ENCODE measurements at regions not wholly inside any gene's neighbourhood (a gene's known extent, or its start where the extent isn't known, plus 50 kb on each side); places are given as distances from the start of the nearest gene placed in this dataset.

GRCh38 chr7:85914437-85914836 lies 727.6 kb upstream of the SEMA3D start:
- in situ Hi-C loops (cut with MboI; ENCODE audit: low pct_ligation_motif_present in 1 of 4, low pct_unique_long_range_greater_than_20kb in 1 of 4, low sequenced_read_pairs in 3 of 4) (no loop called here), intact Hi-C loops (cut with DNase I; ENCODE audit: low total_unique reads) (no loop called here)
- H3K36me3 ChIP-seq = no peaks in the 10 kb centered on the region
- WGBS, 2 donors (ENCODE audit: low coverage in 1 of 2) = 71 to 77% methylated on average over 2 of the region's 2 CpGs
- no peak overlapping the region for H3K4me3 ChIP-seq
- no peaks in the 10 kb centered on the region for H3K4me1 ChIP-seq
- no peak for DNase-seq
- peaks cover 0 to 4% of the 10 kb centered on the region in 2 donors for H3K9me3 ChIP-seq
- no peaks in the 10 kb centered on the region for H3K27me3 ChIP-seq
- TF ChIP-seq EP300 (IDR thresholded peaks at IDR 0.05; ENCODE audit: low read depth) = no peak
- TF ChIP-seq POLR2A (IDR thresholded peaks at IDR 0.05) = no peak
- TF ChIP-seq CTCF (IDR thresholded peaks at IDR 0.05) = no peak
- no peak for TF ChIP-seq POLR2AphosphoS5 (IDR thresholded peaks at IDR 0.05)
- no peak overlapping the region for H3K27ac ChIP-seq

DNA sequence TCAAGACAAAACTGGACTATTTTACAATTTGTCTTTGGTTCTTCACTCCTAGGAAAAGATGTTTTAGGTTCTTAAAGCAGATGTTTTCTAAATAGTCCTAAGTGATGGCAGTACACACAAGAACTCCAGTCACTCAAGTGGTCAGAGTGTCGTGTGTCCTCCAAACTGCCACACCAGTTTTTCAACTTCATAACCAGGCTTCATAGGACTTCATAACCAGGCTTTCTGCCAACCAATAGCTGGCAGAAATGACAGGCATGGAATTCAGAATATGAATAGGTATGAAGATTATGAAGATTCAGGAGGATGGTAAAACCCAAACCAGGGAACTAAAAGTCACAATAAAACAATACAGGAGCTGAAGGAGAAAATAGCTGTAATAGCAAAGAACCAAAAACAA lies 721.2 kb upstream of the SEMA3D start:
- no peak overlapping the region for H3K4me3 ChIP-seq
- no peaks in the 10 kb centered on the region for H3K4me1 ChIP-seq
- intact Hi-C loops (cut with DNase I; ENCODE audit: low total_unique reads) = no loop called here
- in situ Hi-C loops (cut with MboI; ENCODE audit: low pct_ligation_motif_present in 1 of 4, low pct_unique_long_range_greater_than_20kb in 1 of 4, low sequenced_read_pairs in 3 of 4) = no loop called here
- H3K9me3 ChIP-seq = peaks cover 0 to 4% of the 10 kb centered on the region in 2 donors
- no peak overlapping the region for H3K27ac ChIP-seq
- no peak for DNase-seq
- H3K27me3 ChIP-seq = no peaks in the 10 kb centered on the region
- H3K36me3 ChIP-seq = no peaks in the 10 kb centered on the region
- WGBS, 2 donors (ENCODE audit: low coverage in 1 of 2) = 50% methylated on average over 1 of the region's 1 CpG; no CpG with 5 or more reads in 1 of the 2 donors
- no peak for TF ChIP-seq EP300 (IDR thresholded peaks at IDR 0.05; ENCODE audit: low read depth)
- no peak for TF ChIP-seq CTCF (IDR thresholded peaks at IDR 0.05)
- TF ChIP-seq POLR2AphosphoS5 (IDR thresholded peaks at IDR 0.05) = no peak
- TF ChIP-seq POLR2A (IDR thresholded peaks at IDR 0.05) = no peak

GRCh38 chr7:85897967-85898366 lies 711.1 kb upstream of the SEMA3D start:
- H3K9me3 ChIP-seq = no peaks in the 10 kb centered on the region
- TF ChIP-seq POLR2A (IDR thresholded peaks at IDR 0.05) (no peak), CTCF (IDR thresholded peaks at IDR 0.05) (no peak), EP300 (IDR thresholded peaks at IDR 0.05; ENCODE audit: low read depth) (no peak), POLR2AphosphoS5 (IDR thresholded peaks at IDR 0.05) (no peak)
- H3K27me3 ChIP-seq = no peaks in the 10 kb centered on the region
- H3K4me1 ChIP-seq = no peaks in the 10 kb centered on the region
- no peak overlapping the region for H3K4me3 ChIP-seq
- intact Hi-C loops (cut with DNase I; ENCODE audit: low total_unique reads) (no loop called here), in situ Hi-C loops (cut with MboI; ENCODE audit: low pct_ligation_motif_present in 1 of 4, low pct_unique_long_range_greater_than_20kb in 1 of 4, low sequenced_read_pairs in 3 of 4) (loop anchor here in 3 of 4 donors (25.0 kb wide), 2 partner anchors 564 to 989 kb away; no protein-coding TSS in a partner anchor)
- DNase-seq = no peak
- 57 to 61% methylated on average over 1 of the region's 1 CpG for WGBS, 2 donors (ENCODE audit: low coverage in 1 of 2)
- no peak overlapping the region for H3K27ac ChIP-seq
- no peaks in the 10 kb centered on the region for H3K36me3 ChIP-seq

DNA sequence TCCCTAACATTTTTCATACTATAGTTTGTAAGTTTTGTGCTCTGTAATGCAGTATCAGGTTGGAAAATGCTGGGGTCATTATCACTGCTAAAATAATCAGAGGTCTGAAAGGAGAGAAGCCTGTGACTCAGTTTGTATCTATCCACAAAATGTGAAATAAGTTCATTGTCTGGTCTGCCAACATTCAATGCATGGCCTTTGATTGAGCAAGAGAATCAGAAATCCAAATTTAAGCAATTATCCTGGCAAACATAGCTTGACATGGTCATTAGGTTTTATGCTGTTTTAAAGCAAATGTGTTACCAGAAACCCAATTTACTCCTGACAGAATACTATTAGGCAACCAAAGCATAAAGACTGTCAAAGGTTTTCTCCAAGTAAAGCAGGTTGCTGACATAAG lies 709.7 kb upstream of the SEMA3D start:
- in situ Hi-C loops (cut with MboI; ENCODE audit: low pct_ligation_motif_present in 1 of 4, low pct_unique_long_range_greater_than_20kb in 1 of 4, low sequenced_read_pairs in 3 of 4) = loop anchor here in 3 of 4 donors (25.0 kb wide), 2 partner anchors 566 to 991 kb away; no protein-coding TSS in a partner anchor

More for the DNA sequence above, 709.7 kb upstream of the SEMA3D start:
- TF ChIP-seq POLR2AphosphoS5 (IDR thresholded peaks at IDR 0.05) (no peak), CTCF (IDR thresholded peaks at IDR 0.05) (no peak), EP300 (IDR thresholded peaks at IDR 0.05; ENCODE audit: low read depth) (no peak), POLR2A (IDR thresholded peaks at IDR 0.05) (no peak)
- Histone ChIP-seq H3K27me3 (no peaks in the 10 kb centered on the region), H3K4me1 (no peaks in the 10 kb centered on the region), H3K27ac (no peak overlapping the region), H3K36me3 (no peaks in the 10 kb centered on the region), H3K9me3 (no peaks in the 10 kb centered on the region), H3K4me3 (no peak overlapping the region)
- intact Hi-C loops (cut with DNase I; ENCODE audit: low total_unique reads) = no loop called here
- DNase-seq = no peak
